ENCODE measurements at regions not wholly inside any gene's neighbourhood (a gene's known extent, or its start where the extent isn't known, plus 50 kb on each side); places are given as distances from the start of the nearest gene placed in this dataset.

DNA sequence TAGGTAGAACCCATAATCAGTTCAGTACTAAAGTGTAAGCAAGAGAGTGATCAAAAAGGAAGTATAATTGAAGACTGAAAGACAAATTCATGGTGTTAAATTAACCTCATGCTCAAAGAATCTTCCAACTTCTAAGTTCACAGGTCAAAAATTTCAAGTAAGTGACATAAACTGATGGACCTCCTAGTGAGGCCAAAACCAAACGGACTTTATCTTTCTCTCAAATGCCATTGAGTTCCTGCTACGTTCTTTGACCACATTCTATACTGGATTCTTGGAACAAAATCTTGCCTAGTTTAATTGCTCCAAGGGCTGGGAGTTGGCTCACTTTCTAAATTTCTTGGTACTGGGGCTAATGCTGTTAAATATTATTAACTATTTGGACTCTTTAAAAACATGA is 794.9 kb downstream of the TLE4 start:
- TF ChIP-seq, protein P1, sequence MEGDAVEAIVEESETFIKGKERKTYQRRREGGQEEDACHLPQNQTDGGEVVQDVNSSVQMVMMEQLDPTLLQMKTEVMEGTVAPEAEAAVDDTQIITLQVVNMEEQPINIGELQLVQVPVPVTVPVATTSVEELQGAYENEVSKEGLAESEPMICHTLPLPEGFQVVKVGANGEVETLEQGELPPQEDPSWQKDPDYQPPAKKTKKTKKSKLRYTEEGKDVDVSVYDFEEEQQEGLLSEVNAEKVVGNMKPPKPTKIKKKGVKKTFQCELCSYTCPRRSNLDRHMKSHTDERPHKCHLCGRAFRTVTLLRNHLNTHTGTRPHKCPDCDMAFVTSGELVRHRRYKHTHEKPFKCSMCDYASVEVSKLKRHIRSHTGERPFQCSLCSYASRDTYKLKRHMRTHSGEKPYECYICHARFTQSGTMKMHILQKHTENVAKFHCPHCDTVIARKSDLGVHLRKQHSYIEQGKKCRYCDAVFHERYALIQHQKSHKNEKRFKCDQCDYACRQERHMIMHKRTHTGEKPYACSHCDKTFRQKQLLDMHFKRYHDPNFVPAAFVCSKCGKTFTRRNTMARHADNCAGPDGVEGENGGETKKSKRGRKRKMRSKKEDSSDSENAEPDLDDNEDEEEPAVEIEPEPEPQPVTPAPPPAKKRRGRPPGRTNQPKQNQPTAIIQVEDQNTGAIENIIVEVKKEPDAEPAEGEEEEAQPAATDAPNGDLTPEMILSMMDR (IDR thresholded peaks at IDR 0.05): no peak
- TF ChIP-seq EZH2 (IDR thresholded peaks at IDR 0.05): no peak

All from neural progenitor cell (in vitro differentiated cells).